WERI-Rb-1 (cell line): ENCODE measurements at regions not wholly inside any gene's neighbourhood (a gene's known extent, or its start where the extent isn't known, plus 50 kb on each side); places are given as distances from the start of the nearest gene placed in this dataset.
"Not testable (repeated sequence)": the region's sequence is repeated elsewhere in the genome, so short reads cannot be mapped to it uniquely, and the experiment has no call there.

Experiments used
- DNase-seq: peaks from one replicate; pipeline ENCODE4 v3.0.0-alpha.2; 2020
- H3K27ac ChIP-seq: fragments of 250-450 bp; sonication (Bioruptor Pico); 2 replicates; pipeline ENCODE4 v1.5.1; 2020; ENCODE audit warnings: mild to moderate bottlenecking, moderate library complexity
- H3K27me3 ChIP-seq: fragments of 250-450 bp; sonication (Bioruptor Pico); 2 replicates; pipeline ENCODE4 v1.5.1; 2021; ENCODE audit warnings: mild to moderate bottlenecking, low read depth, moderate library complexity; ENCODE audit not compliant: insufficient read depth, severe bottlenecking
- H3K36me3 ChIP-seq: fragments of 250-450 bp; sonication (Bioruptor Pico); 2 replicates; pipeline ENCODE4 v1.5.1; 2020; ENCODE audit warnings: mild to moderate bottlenecking, moderate library complexity
- H3K4me3 ChIP-seq: 2 replicates; pipeline ENCODE4 v1.5.1; 2011; ENCODE audit warnings: low read depth, mild to moderate bottlenecking, control low read depth, low read length
- H3K9me3 ChIP-seq: fragments of 250-450 bp; sonication (Bioruptor Pico); 2 replicates; pipeline ENCODE4 v1.5.1; 2021; ENCODE audit warnings: mild to moderate bottlenecking, moderate library complexity; ENCODE audit not compliant: severe bottlenecking
- CTCF ChIP-seq: IDR thresholded peaks from 2 replicates; pipeline ENCODE4 v1.5.1; 2011; ENCODE audit warnings: low read depth, mild to moderate bottlenecking, control low read depth, inconsistent platforms, low read length

- Histone ChIP-seq H3K9me3 (no peaks in the 10 kb centered on the region), H3K4me3 (no peak overlapping the region), H3K27me3 (peaks cover 3% of the 10 kb centered on the region), H3K27ac (no peak overlapping the region), H3K36me3 (no peaks in the 10 kb centered on the region)
- TF ChIP-seq CTCF: no peak
- no peak for DNase-seq
These were observed 233.4 kb upstream of the CNTNAP5 start for GRCh38 chr2:123791684-123792083.

GRCh38 chr2:123804126-123804525 is 221.0 kb upstream of the CNTNAP5 start:
- not testable (repeated sequence) for H3K27me3 ChIP-seq, H3K36me3 ChIP-seq, H3K9me3 ChIP-seq, H3K27ac ChIP-seq, H3K4me3 ChIP-seq, DNase-seq

GRCh38 chr2:123805746-123806145 is 219.3 kb upstream of the CNTNAP5 start:
- not testable (repeated sequence) for H3K27me3 ChIP-seq

GRCh38 chr2:123808243-123808642 is 216.8 kb upstream of the CNTNAP5 start:
- H3K27ac ChIP-seq: no peak overlapping the region
- H3K9me3 ChIP-seq: peaks cover 4% of the 10 kb centered on the region
- no peaks in the 10 kb centered on the region for H3K27me3 ChIP-seq
- peak; percentile 55 for TF ChIP-seq CTCF
- H3K4me3 ChIP-seq: no peak overlapping the region
- DNase-seq: peak; percentile 28
- no peaks in the 10 kb centered on the region for H3K36me3 ChIP-seq

More at GRCh38 chr2:123805746-123806145, 219.3 kb upstream of the CNTNAP5 start:
- H3K36me3 ChIP-seq, H3K27ac ChIP-seq, H3K9me3 ChIP-seq, H3K4me3 ChIP-seq, DNase-seq: not testable (repeated sequence)

- no peaks in the 10 kb centered on the region for H3K9me3 ChIP-seq
- DNase-seq: no peak
- H3K27ac ChIP-seq: no peak overlapping the region
- no peak overlapping the region for H3K4me3 ChIP-seq
- no peaks in the 10 kb centered on the region for H3K27me3 ChIP-seq
- TF ChIP-seq CTCF: no peak
- H3K36me3 ChIP-seq: no peaks in the 10 kb centered on the region
These were observed 213.2 kb upstream of the CNTNAP5 start for GRCh38 chr2:123811846-123812245.

GRCh38 chr2:123816203-123816602 is 208.9 kb upstream of the CNTNAP5 start:
- no peaks in the 10 kb centered on the region for H3K36me3 ChIP-seq
- DNase-seq: no peak
- H3K27me3 ChIP-seq: no peaks in the 10 kb centered on the region
- H3K9me3 ChIP-seq: no peaks in the 10 kb centered on the region
- no peak overlapping the region for H3K27ac ChIP-seq
- no peak for TF ChIP-seq CTCF
- no peak overlapping the region for H3K4me3 ChIP-seq

- no peak for TF ChIP-seq CTCF
- Histone ChIP-seq H3K27me3 (no peaks in the 10 kb centered on the region), H3K9me3 (no peaks in the 10 kb centered on the region), H3K36me3 (no peaks in the 10 kb centered on the region), H3K4me3 (no peak overlapping the region), H3K27ac (no peak overlapping the region)
- no peak for DNase-seq
These were observed 208.2 kb upstream of the CNTNAP5 start for GRCh38 chr2:123816928-123817327.
